ENCODE measurements at regions not wholly inside any gene's neighbourhood (a gene's known extent, or its start where the extent isn't known, plus 50 kb on each side); places are given as distances from the start of the nearest gene placed in this dataset.

GRCh38 chr15:66842710-66843441 lies 140.8 kb downstream of the SMAD6 start:
- Histone ChIP-seq H3K4me3 (ENCODE audit: low read depth, low read length, poor library complexity, severe bottlenecking) (no peak overlapping the region), H3K9me2 (ENCODE audit: insufficient read depth, low read length) (no peaks in the 10 kb centered on the region), H3K36me3 (ENCODE audit: insufficient read depth, low read length) (no peaks in the 10 kb centered on the region), H3K27ac (ENCODE audit: low read depth, low read length, poor library complexity, severe bottlenecking) (no peak overlapping the region), H4K20me1 (ENCODE audit: insufficient read depth, low read length) (no peaks in the 10 kb centered on the region), H3K9me3 (ENCODE audit: low read length) (no peaks in the 10 kb centered on the region), H3K4me2 (ENCODE audit: low read length) (no peak overlapping the region), H3K4me1 (ENCODE audit: insufficient read depth, low read length, poor library complexity, severe bottlenecking) (peaks cover 6% of the 10 kb centered on the region), H2AFZ (ENCODE audit: low read length) (no peak overlapping the region), H3K79me2 (ENCODE audit: insufficient read depth, low read depth, low read length) (no peaks in the 10 kb centered on the region)
- ChIA-PET CTCF (ENCODE audit: unreplicated experiment) (no interaction called here), POLR2A (no interaction called here)
- no peak; the same call in 1 of the 2 replicates for TF ChIP-seq EZH2phosphoT487 (IDR thresholded peaks at IDR 0.05; ENCODE audit: borderline replicate concordance, low read depth, low read length)
- TF ChIP-seq, protein P1, sequence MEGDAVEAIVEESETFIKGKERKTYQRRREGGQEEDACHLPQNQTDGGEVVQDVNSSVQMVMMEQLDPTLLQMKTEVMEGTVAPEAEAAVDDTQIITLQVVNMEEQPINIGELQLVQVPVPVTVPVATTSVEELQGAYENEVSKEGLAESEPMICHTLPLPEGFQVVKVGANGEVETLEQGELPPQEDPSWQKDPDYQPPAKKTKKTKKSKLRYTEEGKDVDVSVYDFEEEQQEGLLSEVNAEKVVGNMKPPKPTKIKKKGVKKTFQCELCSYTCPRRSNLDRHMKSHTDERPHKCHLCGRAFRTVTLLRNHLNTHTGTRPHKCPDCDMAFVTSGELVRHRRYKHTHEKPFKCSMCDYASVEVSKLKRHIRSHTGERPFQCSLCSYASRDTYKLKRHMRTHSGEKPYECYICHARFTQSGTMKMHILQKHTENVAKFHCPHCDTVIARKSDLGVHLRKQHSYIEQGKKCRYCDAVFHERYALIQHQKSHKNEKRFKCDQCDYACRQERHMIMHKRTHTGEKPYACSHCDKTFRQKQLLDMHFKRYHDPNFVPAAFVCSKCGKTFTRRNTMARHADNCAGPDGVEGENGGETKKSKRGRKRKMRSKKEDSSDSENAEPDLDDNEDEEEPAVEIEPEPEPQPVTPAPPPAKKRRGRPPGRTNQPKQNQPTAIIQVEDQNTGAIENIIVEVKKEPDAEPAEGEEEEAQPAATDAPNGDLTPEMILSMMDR (conservative IDR thresholded peaks at IDR 0.05; ENCODE audit: low read length): no peak
- intact Hi-C loops (cut with micrococcal nuclease; ENCODE audit: unreplicated experiment): no loop called here
- no TSS peak for BruUV-seq (replicated peaks)
- no peak for DNase-seq (ENCODE audit: low spot score)

DNA sequence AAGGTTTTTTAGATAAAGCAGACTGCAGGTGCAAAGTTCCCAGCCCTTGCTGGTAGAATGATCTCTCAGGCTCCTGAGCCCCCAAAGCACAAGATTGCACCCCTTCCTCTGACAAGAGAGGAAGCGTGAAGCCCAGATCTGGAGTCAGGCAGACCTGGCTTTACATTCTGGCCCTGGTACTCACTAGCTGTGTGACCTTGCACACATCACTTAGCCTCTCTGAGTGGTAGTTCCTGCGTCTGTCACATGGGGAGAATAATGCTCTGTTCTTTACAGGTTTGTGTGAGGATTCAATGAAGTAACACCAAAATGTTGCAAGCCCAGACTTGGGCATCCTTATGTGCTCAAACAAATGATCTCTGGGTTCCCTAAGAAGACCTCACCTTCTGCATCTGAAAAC lies 141.5 kb downstream of the SMAD6 start:
- Histone ChIP-seq H3K79me2 (ENCODE audit: insufficient read depth, low read depth, low read length) (no peaks in the 10 kb centered on the region), H4K20me1 (ENCODE audit: insufficient read depth, low read length) (no peaks in the 10 kb centered on the region), H3K4me2 (ENCODE audit: low read length) (no peak overlapping the region), H2AFZ (ENCODE audit: low read length) (no peak overlapping the region), H3K4me3 (ENCODE audit: low read depth, low read length, poor library complexity, severe bottlenecking) (no peak overlapping the region), H3K36me3 (ENCODE audit: insufficient read depth, low read length) (no peaks in the 10 kb centered on the region), H3K9me3 (ENCODE audit: low read length) (no peaks in the 10 kb centered on the region), H3K4me1 (ENCODE audit: insufficient read depth, low read length, poor library complexity, severe bottlenecking) (peaks cover 1% of the 10 kb centered on the region), H3K27ac (ENCODE audit: low read depth, low read length, poor library complexity, severe bottlenecking) (no peak overlapping the region), H3K9me2 (ENCODE audit: insufficient read depth, low read length) (no peaks in the 10 kb centered on the region)
- BruUV-seq (replicated peaks): no TSS peak
- ChIA-PET POLR2A (no interaction called here), CTCF (ENCODE audit: unreplicated experiment) (no interaction called here)
- DNase-seq (ENCODE audit: low spot score): no peak
- no peak for TF ChIP-seq EZH2phosphoT487 (IDR thresholded peaks at IDR 0.05; ENCODE audit: borderline replicate concordance, low read depth, low read length)
- intact Hi-C loops (cut with micrococcal nuclease; ENCODE audit: unreplicated experiment): no loop called here

DNA sequence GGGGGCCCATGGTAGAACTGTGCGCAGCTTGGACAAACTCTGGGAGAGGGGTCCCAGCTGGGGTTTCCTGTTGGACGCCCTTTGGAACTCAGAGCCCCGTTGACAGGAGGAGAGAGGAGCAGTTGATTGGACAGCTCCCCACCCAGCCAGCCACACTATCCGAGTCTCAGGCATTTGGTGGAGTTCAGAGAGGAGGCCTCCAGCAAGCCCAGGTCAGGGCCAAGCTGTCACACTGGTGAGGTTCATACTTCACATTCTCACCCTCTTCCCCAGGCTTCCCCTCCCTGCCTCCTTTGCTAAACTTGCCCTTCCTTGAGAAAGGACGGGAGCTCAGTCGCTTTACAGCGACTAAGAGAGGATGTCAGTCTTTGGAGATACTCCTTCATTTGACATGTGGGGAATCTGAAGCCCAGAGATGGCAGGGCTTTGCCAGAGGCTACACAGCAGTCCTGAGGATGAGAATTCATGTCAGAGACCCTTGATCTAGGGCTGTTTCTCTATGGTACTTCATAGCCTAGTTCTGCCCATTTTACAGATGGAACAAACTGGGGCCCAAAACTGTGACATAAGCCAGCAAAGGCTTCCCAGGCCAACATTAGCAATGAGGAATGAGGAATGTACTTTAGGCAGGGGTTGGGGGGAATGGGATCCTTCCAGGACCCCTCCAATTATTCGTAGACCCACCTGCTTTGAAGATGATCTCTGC lies 142.2 kb downstream of the SMAD6 start:
- no peak overlapping the region for H3K4me2 ChIP-seq (ENCODE audit: low read length)
- no peak for TF ChIP-seq EZH2phosphoT487 (IDR thresholded peaks at IDR 0.05; ENCODE audit: borderline replicate concordance, low read depth, low read length)
- TF ChIP-seq, protein P1 (conservative IDR thresholded peaks at IDR 0.05; ENCODE audit: low read length): no peak
- H3K27ac ChIP-seq (ENCODE audit: low read depth, low read length, poor library complexity, severe bottlenecking): no peak overlapping the region
- H4K20me1 ChIP-seq (ENCODE audit: insufficient read depth, low read length): no peaks in the 10 kb centered on the region
- ChIA-PET CTCF (ENCODE audit: unreplicated experiment) (no interaction called here), POLR2A (interaction anchor here (1.3 kb wide), 2 partner anchors 9 to 11 kb away, joined by 3 to 4 read pairs; no protein-coding TSS in a partner anchor)
- no peak overlapping the region for H2AFZ ChIP-seq (ENCODE audit: low read length)
- DNase-seq (ENCODE audit: low spot score): no peak
- H3K4me3 ChIP-seq (ENCODE audit: low read depth, low read length, poor library complexity, severe bottlenecking): no peak overlapping the region
- no peaks in the 10 kb centered on the region for H3K79me2 ChIP-seq (ENCODE audit: insufficient read depth, low read depth, low read length)
- no peaks in the 10 kb centered on the region for H3K9me2 ChIP-seq (ENCODE audit: insufficient read depth, low read length)
- no peaks in the 10 kb centered on the region for H3K4me1 ChIP-seq (ENCODE audit: insufficient read depth, low read length, poor library complexity, severe bottlenecking)
- H3K36me3 ChIP-seq (ENCODE audit: insufficient read depth, low read length): no peaks in the 10 kb centered on the region
- BruUV-seq (replicated peaks): no TSS peak
- no peaks in the 10 kb centered on the region for H3K9me3 ChIP-seq (ENCODE audit: low read length)
- intact Hi-C loops (cut with micrococcal nuclease; ENCODE audit: unreplicated experiment): no loop called here

Data from OCI-LY7 (cell line).